ENCODE measurements at regions not wholly inside any gene's neighbourhood (a gene's known extent, or its start where the extent isn't known, plus 50 kb on each side); places are given as distances from the start of the nearest gene placed in this dataset.

DNA sequence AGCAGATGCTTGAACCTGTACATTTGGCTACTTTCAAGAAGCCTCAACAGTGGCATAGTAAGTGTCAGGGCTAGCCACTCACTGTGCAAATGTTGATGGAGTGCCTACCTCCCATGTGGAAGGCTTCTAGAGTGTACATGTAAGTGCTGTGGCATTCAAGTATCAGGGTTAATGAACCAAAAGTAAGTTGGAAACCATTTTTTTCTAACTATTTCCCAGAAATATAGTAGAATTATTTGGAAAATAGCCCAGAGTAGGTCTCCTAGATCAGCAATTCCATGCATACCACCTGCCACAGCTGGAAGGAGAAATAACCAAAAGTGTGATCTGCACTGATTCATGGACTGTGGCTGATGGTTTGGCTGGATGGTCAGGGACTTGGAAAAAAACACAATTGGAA is 53.3 kb downstream of the FOXD1 start:
- DNase-seq: no peak

DNA sequence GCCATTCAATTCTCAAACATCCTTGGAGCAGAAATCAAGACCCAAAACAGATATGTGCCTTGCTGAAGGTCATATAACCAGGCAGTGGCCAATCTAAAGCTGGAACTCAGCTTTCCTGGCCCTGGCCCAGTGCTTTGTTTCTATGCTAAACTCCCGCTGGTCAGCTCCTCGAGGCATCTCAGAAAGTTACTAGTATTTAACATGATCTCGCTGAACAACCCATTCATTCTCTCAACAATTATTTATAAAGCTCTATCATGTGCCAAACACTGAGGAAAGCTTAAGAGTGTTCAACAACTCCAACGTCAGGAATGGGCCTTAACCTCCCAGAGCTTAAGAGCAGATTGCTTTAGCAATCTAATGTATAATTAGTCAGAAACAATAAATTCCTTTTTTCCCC is 54.0 kb downstream of the FOXD1 start:
- DNase-seq: no peak

DNA sequence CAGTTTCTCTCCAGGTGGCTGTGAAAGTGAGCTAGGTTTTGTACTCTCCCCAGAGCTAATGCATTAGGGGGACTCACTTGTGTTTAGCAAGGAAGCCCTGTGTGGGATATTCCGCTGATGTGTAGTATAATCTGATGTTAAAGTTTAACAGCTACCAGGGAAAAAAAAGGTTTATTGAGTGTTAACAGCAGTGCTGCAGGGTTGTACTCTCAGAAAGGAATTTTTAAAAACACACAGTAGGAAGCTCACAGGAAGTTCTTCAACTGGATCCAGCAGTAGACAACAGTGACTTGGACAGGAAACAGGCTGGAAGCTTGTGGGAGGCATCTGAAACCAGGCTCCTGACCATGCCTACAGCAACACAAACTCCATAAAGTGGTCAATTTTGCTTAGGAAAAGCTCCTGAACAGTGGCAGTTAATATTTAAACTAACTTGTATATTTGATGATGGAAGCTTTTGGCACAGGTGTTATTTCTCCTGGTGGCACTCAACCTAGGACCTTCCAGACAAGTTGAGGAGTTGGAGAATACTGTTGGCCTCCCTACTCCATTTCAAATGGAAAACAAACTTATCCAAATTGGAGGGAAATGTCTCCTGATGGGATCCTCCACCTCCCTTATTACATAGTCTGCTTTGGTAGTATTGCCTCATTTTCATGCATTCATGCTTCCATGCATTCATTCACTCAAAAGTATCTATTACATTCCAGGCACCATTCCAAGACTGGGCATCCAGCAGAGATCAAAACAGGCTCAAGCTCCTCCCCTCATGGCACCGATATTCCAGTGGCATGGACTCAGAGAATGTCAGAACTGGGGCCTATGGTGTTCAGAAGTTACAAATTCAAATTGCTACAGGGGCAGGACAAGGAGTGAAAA is 54.7 kb downstream of the FOXD1 start:
- DNase-seq: no peak

DNA sequence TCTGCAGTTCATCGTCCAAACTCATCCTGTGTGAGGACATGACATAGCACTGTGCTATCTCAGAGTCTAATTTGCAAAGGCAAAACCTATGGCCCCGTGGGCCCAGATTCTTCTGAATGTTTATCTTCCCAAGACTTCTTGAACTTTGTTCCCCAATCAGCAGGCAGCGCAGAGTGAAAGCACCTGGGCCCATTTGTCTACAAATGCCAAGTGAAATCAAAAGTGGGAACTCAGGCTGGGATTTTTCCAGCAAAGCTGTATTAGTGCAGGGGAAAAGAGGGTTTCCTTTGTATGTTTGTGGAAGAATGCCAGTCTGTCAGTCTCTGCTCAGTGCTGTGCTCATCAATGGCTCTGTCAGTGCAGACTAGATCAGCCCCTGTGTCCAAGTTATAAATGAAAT is 55.8 kb downstream of the FOXD1 start:
- DNase-seq: no peak

DNA sequence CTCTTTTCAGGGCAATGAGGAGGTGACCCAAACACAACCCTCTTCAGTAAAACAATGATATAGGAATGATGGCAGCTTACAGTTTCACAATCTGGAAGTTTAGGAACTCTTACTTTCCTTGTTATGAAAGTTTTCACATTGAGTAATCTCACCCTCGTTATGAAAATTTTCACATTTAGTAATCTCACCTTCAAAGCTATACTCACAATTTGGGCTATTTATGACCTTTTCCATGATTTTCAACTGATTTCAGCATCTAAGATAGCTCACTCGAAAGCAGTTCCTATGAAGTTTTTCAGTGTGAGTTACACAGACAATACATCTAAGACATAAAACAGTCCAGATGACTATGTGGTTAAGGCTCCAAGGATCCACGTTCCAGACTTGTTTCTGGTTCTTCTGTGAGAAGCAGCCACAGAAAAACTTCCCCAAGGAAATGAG is 57.1 kb downstream of the FOXD1 start:
- no peak for DNase-seq

DNA sequence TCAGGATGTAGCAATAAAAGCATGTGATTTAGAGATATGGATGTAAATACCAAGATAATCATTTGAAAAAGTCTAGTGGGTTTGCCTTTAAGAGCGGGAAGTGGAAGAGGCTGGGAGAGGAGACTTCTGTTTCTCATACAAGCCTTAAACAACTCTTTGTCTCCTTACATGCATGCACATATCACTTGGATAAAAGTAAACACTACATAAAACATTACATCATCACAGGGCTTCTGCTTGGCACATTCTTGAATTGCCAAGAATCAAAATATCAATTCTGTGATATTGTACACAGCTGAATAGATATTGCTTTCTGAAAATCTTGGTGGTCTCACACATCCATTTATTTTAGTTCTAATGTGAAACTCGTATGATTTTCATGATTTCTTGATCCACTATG is 57.6 kb downstream of the FOXD1 start:
- no peak for DNase-seq

DNA sequence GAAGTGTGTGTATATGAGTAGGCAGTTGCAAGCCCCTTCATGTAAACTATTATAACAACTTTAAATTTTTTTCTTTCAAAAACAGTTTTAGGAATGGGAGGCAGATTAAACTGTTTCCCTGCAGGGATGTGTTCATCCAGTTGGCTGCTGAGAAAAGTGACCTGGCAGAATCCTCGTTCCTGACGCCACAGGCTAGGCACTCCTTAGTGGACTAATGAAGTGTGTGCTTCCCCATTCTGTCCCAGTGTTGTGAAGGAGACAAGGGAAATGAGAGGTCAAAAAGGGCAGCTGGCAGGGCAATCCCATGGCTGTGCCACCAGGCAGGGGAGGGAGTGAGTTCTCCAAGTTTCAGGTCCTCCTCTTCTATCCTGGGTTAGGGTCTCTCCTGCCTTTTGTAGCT is 59.8 kb downstream of the FOXD1 start:
- no peak for DNase-seq

DNA sequence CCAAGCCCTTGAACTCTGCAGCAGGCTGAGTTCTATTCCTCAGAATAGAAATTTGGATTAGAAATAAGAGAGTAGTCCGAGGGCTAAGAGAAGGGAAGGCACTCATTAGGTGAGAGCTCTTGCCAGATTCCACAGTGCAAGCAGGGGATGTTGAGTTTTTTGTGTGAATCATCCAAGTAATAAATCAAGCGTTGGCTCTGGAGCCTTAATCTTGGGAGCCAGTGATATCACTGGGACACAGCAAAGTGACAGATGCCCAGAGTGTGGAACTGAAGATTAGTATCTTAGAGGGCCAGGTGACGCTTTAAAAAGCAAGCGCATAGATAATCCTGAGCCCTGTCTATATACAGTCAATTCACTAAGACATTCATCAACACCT is 60.3 kb downstream of the FOXD1 start:
- DNase-seq: no peak

DNA sequence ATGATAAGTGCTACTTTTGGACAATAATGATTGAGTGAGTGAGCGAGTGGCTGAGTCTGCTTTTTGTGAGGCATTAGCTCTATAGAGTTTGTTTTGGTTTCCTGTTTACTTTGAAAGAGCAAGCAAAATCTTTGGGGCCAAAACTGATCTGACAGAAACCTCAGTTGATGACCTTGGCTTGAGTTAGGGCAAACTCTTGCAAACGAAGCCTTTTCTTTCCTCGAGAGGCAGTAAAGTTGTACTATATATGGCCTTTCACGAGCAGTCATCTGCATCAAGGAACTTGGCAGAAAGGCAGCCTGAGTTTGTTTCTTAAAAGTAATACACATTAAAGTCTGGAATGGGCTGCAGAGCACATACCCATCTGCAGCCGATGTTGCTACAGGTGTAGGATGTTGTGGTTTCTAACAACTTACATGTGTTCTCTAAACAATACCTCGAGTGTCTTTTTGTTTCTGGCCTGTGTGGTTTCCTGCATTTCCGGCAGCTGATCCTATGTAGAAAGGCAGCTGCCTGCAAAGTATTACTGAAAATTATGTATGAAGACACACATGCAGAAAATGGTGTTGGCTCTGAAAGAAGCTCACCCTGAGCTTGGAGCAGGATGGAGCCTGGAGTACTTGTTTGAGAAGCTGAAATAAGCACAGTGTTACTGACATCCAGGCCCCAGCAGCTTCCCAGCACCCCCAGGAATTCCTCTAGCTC is 60.8 kb downstream of the FOXD1 start:
- DNase-seq: peak; percentile 34 to 66

DNA sequence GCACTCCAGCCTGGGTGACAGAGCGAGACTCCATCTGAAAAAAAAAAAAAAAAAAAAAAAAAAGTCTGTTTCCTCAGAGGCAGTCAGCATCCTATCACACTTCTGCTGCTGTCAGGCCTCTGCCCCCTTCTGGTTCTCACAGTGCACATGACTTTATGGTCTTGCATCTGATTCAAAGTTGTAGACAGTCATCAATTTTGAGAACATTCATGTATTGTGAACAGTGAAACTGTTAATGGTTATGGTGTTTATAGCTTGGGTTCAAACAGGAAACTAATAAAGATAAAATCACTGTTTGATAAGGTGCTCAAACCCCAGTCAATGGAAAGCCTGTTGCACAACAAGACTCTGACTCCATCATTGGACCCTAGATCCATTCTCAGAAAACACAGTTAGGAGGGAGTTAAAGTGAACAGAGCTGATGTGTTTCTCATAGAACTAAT is 61.4 kb downstream of the FOXD1 start:
- DNase-seq: peak in 1 of 2 donors; percentile 24

DNA sequence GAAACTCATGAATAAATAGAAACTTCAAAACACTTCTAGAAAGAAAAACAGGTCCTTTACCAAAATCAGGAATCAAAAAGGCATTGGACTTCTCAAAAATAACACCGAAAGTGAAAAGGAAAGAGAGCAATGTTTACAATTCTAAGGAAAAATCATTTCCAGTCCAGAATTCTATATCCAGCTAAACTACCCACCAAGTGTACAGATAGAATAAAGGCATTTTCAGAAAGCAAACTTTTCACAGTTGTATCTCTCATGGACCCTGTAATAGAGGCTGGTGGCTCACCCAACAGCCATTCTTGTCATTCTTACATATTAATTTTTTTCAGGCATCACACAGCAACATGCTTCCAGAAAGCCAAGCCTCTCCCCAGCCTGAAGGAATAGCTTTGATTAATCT is 63.7 kb downstream of the FOXD1 start:
- DNase-seq: no peak

DNA sequence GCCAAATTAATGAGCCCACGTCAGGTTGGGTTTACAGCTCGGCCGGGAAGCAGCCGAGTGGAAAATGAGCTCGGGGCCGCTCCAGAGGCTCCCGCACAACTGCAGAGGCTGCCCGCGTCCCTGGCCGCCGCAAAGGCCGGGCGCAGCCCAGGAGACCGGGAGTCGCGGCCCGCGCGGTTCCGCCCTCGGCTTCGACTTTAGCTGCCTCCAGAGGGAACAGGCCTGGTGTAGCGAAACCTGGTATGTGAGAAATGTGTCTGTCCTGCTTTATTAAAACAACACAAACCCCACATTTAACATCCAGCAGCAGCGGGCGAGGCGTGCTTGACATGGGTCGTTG is 66.2 kb downstream of the FOXD1 start:
- no peak for DNase-seq

DNA sequence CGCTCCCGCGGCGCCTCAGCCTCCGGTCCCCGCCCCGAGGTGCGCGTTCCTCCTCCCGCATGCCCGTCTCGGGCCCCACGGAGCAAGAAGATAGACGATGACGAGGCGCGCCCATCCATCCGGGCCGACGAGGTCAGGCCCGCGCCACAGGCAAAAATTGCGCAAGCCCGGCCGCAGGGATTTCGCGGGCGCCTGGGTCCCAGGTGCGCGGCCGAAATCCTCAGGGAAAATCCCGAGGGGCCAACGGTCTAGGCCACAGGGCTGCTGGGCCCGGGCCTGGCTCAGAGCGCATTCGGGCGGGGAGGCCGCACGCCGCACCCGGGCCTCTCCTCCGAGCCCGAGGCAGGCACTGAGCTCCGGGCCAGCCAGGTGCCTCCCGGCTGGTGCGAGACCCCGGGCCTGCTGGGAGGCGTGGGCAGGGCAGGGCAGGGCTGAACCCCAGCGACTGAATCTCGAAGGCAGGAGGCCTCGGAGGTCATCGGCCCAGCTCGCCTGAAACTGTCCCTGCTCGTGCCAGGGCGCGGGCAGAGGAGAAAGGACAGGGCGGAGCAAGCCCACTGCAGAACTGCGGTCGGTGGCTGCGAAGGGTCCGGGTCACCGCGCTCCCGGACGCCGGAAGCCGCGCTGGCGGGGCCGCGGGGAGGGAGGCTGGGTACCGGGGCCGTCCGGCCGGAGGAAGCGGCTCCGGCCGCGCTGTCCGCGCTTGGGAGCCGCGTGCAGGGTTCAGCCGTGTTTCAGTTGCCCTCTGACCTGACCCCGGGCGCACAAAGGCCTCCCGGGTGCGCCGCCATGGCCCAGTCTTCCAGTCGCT is 66.8 kb downstream of the FOXD1 start:
- DNase-seq: no peak

DNA sequence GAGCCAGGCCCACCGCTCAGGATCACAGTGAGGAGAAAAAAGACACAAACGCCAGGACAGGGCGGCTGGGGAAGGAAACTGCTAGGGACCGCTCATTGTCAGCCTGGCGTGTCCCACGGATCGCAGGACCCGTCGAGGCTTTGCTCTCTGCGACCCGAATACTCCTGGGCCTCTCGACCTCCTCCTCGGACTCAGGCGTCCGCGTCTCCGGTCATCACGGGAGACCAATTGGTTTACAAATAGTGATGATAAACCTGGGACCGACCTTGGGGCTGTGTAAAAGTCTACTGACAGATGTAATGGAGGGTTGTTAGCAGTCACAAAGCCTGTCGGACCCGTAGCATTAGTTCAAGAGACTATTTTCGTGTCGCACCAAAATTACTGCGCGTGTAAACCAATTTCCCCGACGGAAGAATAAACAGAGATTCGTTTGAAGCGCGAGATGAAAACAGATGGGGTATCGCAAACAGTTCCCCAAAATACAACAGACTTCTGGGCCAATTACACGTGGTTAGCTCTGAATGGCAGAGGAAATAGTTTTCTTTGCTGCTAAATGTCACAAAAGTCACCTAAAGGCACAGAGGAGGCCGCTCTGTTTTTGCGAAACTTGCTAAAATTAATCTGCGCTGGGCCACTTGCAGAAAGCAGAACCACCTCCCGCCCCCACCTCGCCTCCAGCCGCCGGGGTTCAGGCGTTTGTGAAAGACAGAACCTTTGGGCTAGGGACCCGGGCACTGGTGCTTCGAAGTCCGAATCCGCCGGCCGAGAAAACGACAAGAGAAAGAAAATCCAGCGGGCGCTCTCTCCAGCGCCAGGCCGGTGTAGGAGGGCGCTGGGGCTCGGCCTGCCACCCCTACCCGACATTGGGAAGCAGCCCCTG is 67.6 kb downstream of the FOXD1 start:
- DNase-seq: no peak

DNA sequence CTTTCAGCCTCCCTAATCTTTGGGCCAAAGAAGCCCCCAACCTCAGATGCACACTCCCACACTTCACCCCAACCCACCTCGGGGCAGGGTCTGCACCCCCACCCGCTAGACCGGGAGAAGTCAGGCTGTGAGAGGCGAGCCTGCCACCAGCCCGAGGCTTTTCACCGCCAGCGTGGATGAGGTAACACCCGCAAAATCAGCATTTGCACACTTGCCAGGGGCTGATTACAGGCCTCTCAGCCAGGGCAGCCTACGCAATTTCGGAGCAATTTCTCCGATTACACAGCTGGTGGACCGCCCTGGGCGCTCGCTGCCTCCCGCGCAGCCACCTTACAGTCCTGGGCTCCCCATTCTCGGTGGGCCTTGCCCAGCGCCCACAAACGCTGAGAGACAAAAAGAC is 68.5 kb downstream of the FOXD1 start:
- DNase-seq: no peak

DNA sequence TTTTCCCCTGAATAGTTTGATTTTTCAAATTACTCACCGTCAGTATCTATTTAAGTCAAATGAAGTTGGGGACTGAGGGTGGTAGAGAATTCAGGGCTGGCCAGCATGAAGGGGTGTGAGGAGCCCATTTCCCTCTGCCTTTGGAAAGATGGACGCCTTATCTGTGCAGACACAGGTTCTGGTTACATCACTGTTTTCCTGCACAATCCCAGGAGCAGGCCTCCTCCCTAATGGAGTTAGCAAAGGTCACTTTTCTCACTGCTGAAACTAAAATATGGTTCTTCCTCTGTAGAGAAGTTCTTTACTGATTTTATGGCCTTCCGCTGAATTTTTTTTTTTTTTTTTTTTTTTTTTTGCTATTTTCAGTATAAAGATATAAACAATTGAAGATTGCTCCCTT is 69.1 kb downstream of the FOXD1 start:
- DNase-seq: no peak

DNA sequence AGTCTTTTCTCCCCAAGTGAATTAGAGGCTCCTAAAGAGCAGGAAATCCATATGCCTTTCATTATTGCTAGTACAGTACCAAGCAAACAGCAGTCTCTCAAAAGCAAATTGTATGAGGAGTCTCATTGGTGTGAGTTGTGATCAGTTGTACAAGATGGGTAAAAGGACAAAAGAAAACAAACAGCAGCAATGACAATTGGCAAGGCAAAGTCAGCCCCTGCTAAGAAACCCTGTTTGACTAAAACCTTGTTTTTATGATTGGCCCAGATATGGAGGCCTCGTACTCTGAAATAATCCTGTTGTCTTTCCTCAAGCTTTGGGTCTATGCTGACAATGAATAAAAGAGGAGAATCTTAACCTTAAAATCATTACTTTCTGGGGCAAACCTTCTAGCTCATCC is 69.8 kb downstream of the FOXD1 start:
- DNase-seq: no peak

DNA sequence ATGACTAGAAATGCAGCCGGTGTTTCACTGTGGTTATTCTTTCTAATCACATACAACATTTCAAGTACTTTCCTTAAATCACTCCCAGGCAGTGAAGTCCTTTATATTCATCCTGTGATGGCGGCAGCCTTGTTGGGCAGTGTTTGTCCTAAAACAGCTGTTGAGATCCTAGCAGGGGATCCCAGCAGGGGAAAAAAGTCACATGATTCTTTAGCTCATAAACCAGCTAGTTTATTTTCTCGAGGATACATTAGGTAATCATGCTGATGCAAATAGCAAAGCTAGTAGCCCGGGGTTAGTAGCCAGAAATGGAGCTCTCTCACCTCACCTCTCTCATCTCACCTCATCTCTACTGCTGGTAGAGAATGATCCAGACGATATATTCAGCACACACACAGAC is 70.5 kb downstream of the FOXD1 start:
- no peak for DNase-seq

DNA sequence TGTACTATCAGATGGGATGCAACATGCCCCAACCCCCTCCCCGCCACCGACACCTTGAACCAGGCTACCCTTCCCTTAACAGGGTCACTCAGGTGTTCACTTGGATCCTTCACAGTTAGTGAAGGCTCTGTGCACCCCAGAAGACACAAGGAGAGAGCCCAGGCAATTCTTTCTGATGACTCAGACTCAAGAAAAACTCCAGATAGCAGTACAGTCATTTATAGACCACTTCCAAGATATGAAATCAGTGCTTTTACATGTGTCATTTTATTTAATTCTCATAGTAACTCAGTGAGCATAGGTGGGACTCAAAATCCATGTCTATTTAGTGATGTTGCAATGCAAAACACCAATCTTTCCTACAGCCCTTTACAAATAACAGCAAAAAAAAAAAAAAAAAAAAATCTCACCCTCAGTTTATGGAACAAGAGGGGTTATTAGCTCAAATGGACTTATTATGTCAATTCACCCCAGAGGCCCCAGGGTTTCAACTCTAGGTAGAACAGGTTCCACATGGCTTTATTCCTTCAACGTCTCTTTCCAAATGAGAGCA is 71.9 kb downstream of the FOXD1 start:
- DNase-seq: no peak

DNA sequence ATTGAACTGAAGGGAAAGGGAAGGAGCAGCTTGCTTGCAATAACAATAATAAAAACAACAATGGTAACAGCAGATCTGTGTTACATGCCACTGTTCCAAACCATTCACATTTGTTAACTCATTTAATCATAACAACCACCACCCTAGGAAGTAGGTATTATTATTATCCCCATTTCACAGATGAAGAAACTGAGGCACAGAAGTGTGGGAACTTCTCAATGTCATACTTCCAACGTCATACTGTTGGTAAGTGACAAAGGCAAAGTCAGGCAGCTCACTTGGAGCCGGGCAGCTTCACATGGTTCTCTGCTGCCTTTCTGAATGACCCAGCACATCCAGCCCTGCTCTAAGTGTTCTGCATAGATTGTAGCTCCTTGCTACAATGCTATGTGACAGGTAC is 72.6 kb downstream of the FOXD1 start:
- no peak for DNase-seq

DNA sequence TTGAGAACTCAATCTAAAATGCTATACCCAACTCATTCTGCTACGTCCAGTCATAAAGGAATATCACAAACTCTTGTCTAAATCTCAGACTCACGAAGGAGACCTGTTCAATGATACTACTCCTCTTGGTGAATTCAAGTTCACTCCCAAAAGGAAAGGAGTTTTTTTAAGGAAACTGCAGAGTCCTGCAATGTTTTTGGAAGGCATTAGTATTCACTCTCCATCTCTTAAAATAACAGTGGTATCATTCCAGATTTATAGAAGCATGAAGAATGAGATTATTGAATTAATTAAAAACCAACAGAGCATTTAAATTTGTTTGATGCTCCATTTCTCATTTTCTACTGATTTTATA is 73.4 kb downstream of the FOXD1 start:
- DNase-seq: no peak

DNA sequence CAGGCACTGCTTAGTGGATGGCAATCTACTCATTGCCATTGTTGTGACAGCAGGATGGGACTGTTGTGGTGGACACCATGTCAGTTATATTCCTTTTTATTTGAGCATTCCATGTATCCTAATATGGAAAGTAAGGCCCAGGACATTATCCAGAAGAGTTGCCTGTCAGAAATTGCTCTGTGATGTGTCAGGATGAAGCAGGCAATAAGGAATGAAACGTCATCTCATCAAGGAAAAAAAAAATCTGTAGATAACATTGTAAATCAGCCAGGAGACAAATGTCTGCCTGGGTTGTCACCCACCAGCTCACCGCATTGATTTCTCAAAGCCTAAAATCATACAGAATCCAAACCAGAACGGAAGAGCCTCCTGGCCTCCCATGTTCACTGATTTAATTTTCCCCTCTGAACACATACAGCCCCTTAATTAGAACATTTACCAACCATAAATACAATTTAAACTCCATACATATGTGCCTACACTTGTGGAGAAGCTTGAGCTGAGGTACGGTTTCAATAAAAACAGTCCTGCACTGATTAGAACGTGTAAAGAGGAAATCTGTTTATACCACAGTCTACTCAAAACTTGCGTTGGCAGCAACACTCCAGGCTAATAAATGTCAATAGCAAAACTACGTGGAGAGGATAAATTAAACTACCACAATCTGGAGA is 73.9 kb downstream of the FOXD1 start:
- no peak for DNase-seq

All from CD4-positive, alpha-beta T cell treated with Interleukin-1 beta for 1 hour (primary cell).